Colonic mucosa (tissue), 4 donors: ENCODE measurements at regions not wholly inside any gene's neighbourhood (a gene's known extent, or its start where the extent isn't known, plus 50 kb on each side); places are given as distances from the start of the nearest gene placed in this dataset.

Source experiments
- DNase-seq: peaks from one replicate; pipeline ENCODE4 v3.0.0-alpha.2; 2020
- H3K27ac ChIP-seq: fragments of 200-600 bp; one replicate; pipeline ENCODE4 v1.8.0; 2021
- H3K27me3 ChIP-seq: fragments of 200-600 bp; one replicate; pipeline ENCODE4 v1.8.0; 2021
- H3K36me3 ChIP-seq: fragments of 200-600 bp; one replicate; pipeline ENCODE4 v1.8.0; 2021
- H3K4me1 ChIP-seq: fragments of 200-600 bp; one replicate; pipeline ENCODE4 v1.8.0; 2021; ENCODE audit warnings: mild to moderate bottlenecking
- H3K4me3 ChIP-seq: fragments of 200-600 bp; one replicate; pipeline ENCODE4 v1.8.0; 2021
- H3K9ac ChIP-seq, 2 donors: one replicate each; pipeline ENCODE4 v1.7.0; 2013; ENCODE audit warnings: control low read depth in 2 of 2, low read depth in 2 of 2, low read length in 2 of 2
- H3K9me3 ChIP-seq: fragments of 200-600 bp; one replicate; pipeline ENCODE4 v1.8.0; 2021
- intact Hi-C: fragments of 100-400 bp; cut with DNase I; formaldehyde crosslinking; loops from one replicate; pipeline ENCODE4 v1.14.1; 2022
- TF ChIP-seq, protein P1 (sequence below): fragments of 200-600 bp; IDR thresholded peaks from one replicate; pipeline ENCODE4 v1.8.0; 2022; ENCODE audit warnings: antibody characterized with exemption, mild to moderate bottlenecking
- donor health status: healthy.
- donor health status: DM: no; HTN: no; CAD: no.
- donor health status: DM: no; HTN: no; CAD: no.

DNA sequence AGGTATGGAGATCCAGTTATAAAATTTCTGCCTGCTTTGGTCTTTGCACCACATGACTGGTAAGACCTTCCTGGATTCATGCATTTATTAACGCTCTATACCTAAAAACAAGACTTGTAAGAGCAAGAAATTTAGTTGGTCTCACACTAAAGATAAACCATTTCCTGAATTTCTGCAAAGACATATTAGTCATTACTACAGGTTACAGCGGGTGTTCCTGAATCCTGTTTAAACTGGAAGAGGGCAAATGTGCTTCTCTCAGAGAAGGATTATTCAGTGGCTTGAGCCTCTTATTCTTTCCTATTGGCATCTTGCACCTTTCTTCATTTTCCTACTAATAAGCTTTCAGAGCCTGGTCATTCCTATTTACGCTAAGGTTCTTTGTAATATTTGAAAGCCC lies 397.6 kb upstream of the TENM3 start:
- intact Hi-C loops: no loop called here
- H3K9me3 ChIP-seq: no peaks in the 10 kb centered on the region
- TF ChIP-seq, protein P1, sequence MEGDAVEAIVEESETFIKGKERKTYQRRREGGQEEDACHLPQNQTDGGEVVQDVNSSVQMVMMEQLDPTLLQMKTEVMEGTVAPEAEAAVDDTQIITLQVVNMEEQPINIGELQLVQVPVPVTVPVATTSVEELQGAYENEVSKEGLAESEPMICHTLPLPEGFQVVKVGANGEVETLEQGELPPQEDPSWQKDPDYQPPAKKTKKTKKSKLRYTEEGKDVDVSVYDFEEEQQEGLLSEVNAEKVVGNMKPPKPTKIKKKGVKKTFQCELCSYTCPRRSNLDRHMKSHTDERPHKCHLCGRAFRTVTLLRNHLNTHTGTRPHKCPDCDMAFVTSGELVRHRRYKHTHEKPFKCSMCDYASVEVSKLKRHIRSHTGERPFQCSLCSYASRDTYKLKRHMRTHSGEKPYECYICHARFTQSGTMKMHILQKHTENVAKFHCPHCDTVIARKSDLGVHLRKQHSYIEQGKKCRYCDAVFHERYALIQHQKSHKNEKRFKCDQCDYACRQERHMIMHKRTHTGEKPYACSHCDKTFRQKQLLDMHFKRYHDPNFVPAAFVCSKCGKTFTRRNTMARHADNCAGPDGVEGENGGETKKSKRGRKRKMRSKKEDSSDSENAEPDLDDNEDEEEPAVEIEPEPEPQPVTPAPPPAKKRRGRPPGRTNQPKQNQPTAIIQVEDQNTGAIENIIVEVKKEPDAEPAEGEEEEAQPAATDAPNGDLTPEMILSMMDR: no peak
- no peak for DNase-seq
- H3K27me3 ChIP-seq: no peaks in the 10 kb centered on the region
- no peaks in the 10 kb centered on the region for H3K36me3 ChIP-seq
- H3K27ac ChIP-seq: no peak overlapping the region
- no peaks in the 10 kb centered on the region for H3K4me1 ChIP-seq
- no peak overlapping the region for H3K9ac ChIP-seq
- no peak overlapping the region for H3K4me3 ChIP-seq

DNA sequence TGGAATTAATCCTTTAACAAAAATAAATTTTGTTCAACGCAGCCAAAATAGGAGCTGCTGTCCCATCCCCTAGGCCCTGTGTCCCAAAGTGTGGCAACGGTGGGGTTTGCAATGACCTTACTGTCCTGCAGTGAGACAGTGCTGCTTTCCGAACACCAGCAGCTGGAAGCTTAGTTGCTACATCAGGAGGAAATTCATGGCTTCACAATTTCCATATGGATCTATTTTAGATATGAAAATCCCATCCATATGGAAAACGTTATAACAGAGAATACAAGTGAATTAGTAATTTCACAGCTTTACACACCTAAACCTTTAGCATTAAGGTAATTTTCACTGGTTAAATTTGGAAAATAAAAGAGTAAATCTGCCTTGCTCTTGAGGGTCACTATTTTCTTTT lies 396.3 kb upstream of the TENM3 start:
- Histone ChIP-seq H3K27ac (no peak overlapping the region), H3K9ac (no peak overlapping the region), H3K9me3 (no peaks in the 10 kb centered on the region), H3K4me1 (no peaks in the 10 kb centered on the region), H3K4me3 (no peak overlapping the region), H3K27me3 (no peaks in the 10 kb centered on the region), H3K36me3 (no peaks in the 10 kb centered on the region)
- intact Hi-C loops: no loop called here
- TF ChIP-seq, protein P1: no peak
- no peak for DNase-seq

DNA sequence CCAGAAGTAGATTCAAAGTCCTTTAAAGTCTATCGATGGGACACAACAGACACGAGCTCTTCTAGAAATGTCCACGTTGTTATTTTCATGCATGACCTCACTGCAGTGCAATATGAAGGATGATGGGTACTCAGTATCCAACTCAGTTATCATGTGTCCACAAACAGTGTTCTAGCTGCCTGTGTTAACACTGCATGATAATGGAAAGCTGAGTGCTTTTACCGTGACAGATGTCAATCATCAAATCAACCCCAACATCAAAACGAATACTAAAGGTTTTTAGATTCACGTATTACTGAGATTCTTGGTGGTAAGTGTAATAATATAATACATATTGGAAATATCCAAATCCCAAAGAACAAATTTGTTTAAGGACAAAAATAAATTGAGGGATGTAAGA lies 394.8 kb upstream of the TENM3 start:
- Histone ChIP-seq H3K27ac (no peak overlapping the region), H3K27me3 (no peaks in the 10 kb centered on the region), H3K4me3 (no peak overlapping the region), H3K9ac (no peak overlapping the region), H3K4me1 (no peaks in the 10 kb centered on the region), H3K36me3 (no peaks in the 10 kb centered on the region), H3K9me3 (no peaks in the 10 kb centered on the region)
- intact Hi-C loops: no loop called here
- TF ChIP-seq, protein P1: no peak
- DNase-seq: no peak

- Histone ChIP-seq H3K27me3 (no peaks in the 10 kb centered on the region), H3K36me3 (no peaks in the 10 kb centered on the region), H3K9me3 (no peaks in the 10 kb centered on the region), H3K4me1 (no peaks in the 10 kb centered on the region), H3K27ac (no peak overlapping the region), H3K4me3 (no peak overlapping the region), H3K9ac (no peak overlapping the region)
- intact Hi-C loops: no loop called here
- TF ChIP-seq, protein P1: no peak
- no peak for DNase-seq
Measured at GRCh38 chr4:181849472-181849871, 393.7 kb upstream of the TENM3 start.

DNA sequence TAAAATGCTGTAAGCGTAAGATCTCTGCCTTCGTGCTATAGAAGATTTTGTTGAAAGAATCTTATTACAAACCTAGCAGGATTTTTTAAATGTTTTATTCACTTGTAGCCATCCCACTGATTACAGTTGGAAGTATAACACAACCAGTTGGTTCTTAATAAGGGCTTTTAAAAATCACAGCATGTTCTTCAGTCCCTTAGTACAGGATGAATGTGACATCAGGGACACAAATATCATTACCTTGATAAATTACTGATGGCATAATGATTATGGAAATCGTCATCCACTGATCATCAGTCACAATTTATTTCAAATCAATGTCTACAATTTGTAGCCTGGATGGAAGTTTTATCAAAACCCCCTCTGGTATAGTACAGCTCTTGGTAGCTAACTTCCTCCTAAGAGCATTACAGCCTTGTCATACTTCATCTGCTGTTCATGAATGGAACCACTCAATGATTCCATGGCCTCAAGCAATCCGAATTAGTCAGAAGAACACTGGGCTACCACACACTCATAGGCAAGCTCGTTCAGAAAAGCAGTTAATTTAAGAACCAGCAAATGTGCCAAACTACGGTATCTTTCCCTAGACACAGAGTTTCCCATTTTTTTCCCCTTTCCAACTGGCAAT lies 389.2 kb upstream of the TENM3 start:
- DNase-seq: no peak
- Histone ChIP-seq H3K4me3 (no peak overlapping the region), H3K4me1 (no peaks in the 10 kb centered on the region), H3K9ac (no peak overlapping the region), H3K9me3 (no peaks in the 10 kb centered on the region), H3K27ac (no peak overlapping the region), H3K36me3 (no peaks in the 10 kb centered on the region), H3K27me3 (no peaks in the 10 kb centered on the region)
- TF ChIP-seq, protein P1: no peak
- intact Hi-C loops: no loop called here
